ENCODE measurements at regions not wholly inside any gene's neighbourhood (a gene's known extent, or its start where the extent isn't known, plus 50 kb on each side); places are given as distances from the start of the nearest gene placed in this dataset.

GRCh38 chr4:173761938-173762337 lies 231.9 kb upstream of the HAND2 start:
- Histone ChIP-seq H3K27ac (no peak overlapping the region), H3K4me3 (no peak overlapping the region), H3K4me1 (peaks cover 10% of the 10 kb centered on the region), H3K9me3 (no peaks in the 10 kb centered on the region), H3K27me3 (no peaks in the 10 kb centered on the region), H3K36me3 (no peaks in the 10 kb centered on the region)
- 80% methylated on average over 5 of the region's 5 CpGs for WGBS
- no peak for DNase-seq (ENCODE audit: low spot score in 2 of 2)
- no peak for TF ChIP-seq EP300 (IDR thresholded peaks at IDR 0.05)
- no peak for TF ChIP-seq POLR2A (IDR thresholded peaks at IDR 0.05)
- no peak for TF ChIP-seq POLR2AphosphoS5 (IDR thresholded peaks at IDR 0.05)
- no peak for TF ChIP-seq CTCF (IDR thresholded peaks at IDR 0.05)

GRCh38 chr4:173761236-173761635 lies 231.2 kb upstream of the HAND2 start:
- H3K36me3 ChIP-seq: no peaks in the 10 kb centered on the region
- no peaks in the 10 kb centered on the region for H3K27me3 ChIP-seq
- H3K9me3 ChIP-seq: no peaks in the 10 kb centered on the region
- peaks cover 10% of the 10 kb centered on the region for H3K4me1 ChIP-seq
- WGBS: 78% methylated on average over 5 of the region's 5 CpGs
- no peak for DNase-seq (ENCODE audit: low spot score in 2 of 2)
- TF ChIP-seq CTCF (IDR thresholded peaks at IDR 0.05) (no peak), EP300 (IDR thresholded peaks at IDR 0.05) (no peak), POLR2AphosphoS5 (IDR thresholded peaks at IDR 0.05) (no peak), POLR2A (IDR thresholded peaks at IDR 0.05) (no peak)
- H3K27ac ChIP-seq: no peak overlapping the region
- no peak overlapping the region for H3K4me3 ChIP-seq

- H3K27ac ChIP-seq: no peak overlapping the region
- WGBS: 58% methylated on average over 1 of the region's 1 CpG
- DNase-seq (ENCODE audit: low spot score in 2 of 2): no peak
- no peaks in the 10 kb centered on the region for H3K36me3 ChIP-seq
- no peaks in the 10 kb centered on the region for H3K27me3 ChIP-seq
- H3K4me3 ChIP-seq: no peak overlapping the region
- H3K4me1 ChIP-seq: no peaks in the 10 kb centered on the region
- H3K9me3 ChIP-seq: no peaks in the 10 kb centered on the region
- no peak for TF ChIP-seq CTCF (IDR thresholded peaks at IDR 0.05)
- no peak for TF ChIP-seq EP300 (IDR thresholded peaks at IDR 0.05)
- TF ChIP-seq POLR2AphosphoS5 (IDR thresholded peaks at IDR 0.05): no peak
- no peak for TF ChIP-seq POLR2A (IDR thresholded peaks at IDR 0.05)
Observed at GRCh38 chr4:173758132-173758531, 228.1 kb upstream of the HAND2 start.

- H3K27me3 ChIP-seq: no peaks in the 10 kb centered on the region
- H3K4me3 ChIP-seq: no peak overlapping the region
- WGBS: 50% methylated on average over 1 of the region's 1 CpG
- H3K27ac ChIP-seq: no peak overlapping the region
- no peak for DNase-seq (ENCODE audit: low spot score in 2 of 2)
- no peaks in the 10 kb centered on the region for H3K36me3 ChIP-seq
- TF ChIP-seq POLR2AphosphoS5 (IDR thresholded peaks at IDR 0.05) (no peak), EP300 (IDR thresholded peaks at IDR 0.05) (no peak), POLR2A (IDR thresholded peaks at IDR 0.05) (no peak), CTCF (IDR thresholded peaks at IDR 0.05) (no peak)
- no peaks in the 10 kb centered on the region for H3K4me1 ChIP-seq
- no peaks in the 10 kb centered on the region for H3K9me3 ChIP-seq
Observed at GRCh38 chr4:173753408-173753807, 223.4 kb upstream of the HAND2 start.

- DNase-seq (ENCODE audit: low spot score in 2 of 2): no peak
- TF ChIP-seq POLR2A (IDR thresholded peaks at IDR 0.05): no peak
- WGBS: 48% methylated on average over 7 of the region's 7 CpGs
Observed at GRCh38 chr4:173752610-173753230, 222.7 kb upstream of the HAND2 start.

GRCh38 chr4:173748353-173748752 lies 218.3 kb upstream of the HAND2 start:
- TF ChIP-seq CTCF (IDR thresholded peaks at IDR 0.05): no peak
- TF ChIP-seq POLR2AphosphoS5 (IDR thresholded peaks at IDR 0.05): no peak
- no peak for TF ChIP-seq POLR2A (IDR thresholded peaks at IDR 0.05)
- no peak for TF ChIP-seq EP300 (IDR thresholded peaks at IDR 0.05)
- Histone ChIP-seq H3K27me3 (no peaks in the 10 kb centered on the region), H3K4me1 (no peaks in the 10 kb centered on the region), H3K36me3 (no peaks in the 10 kb centered on the region), H3K27ac (no peak overlapping the region), H3K4me3 (no peak overlapping the region), H3K9me3 (no peaks in the 10 kb centered on the region)
- no peak for DNase-seq (ENCODE audit: low spot score in 2 of 2)
- 54% methylated on average over 1 of the region's 1 CpG for WGBS

More at GRCh38 chr4:173752610-173753230, 222.7 kb upstream of the HAND2 start:
- Histone ChIP-seq H3K27ac (no peak overlapping the region), H3K36me3 (no peaks in the 10 kb centered on the region), H3K4me1 (no peaks in the 10 kb centered on the region), H3K9me3 (no peaks in the 10 kb centered on the region), H3K4me3 (no peak overlapping the region), H3K27me3 (no peaks in the 10 kb centered on the region)
